Pons (tissue), 1 donor: ENCODE measurements at regions not wholly inside any gene's neighbourhood (a gene's known extent, or its start where the extent isn't known, plus 50 kb on each side); places are given as distances from the start of the nearest gene placed in this dataset.

Source experiments
- DNase-seq: peaks from one replicate; pipeline ENCODE4 v3.0.0-alpha.2; 2016; ENCODE audit warnings: low spot score

- no peak for DNase-seq
Measured at GRCh38 chr20:60579941-60580515, 621.8 kb downstream of the CDH26 start.

GRCh38 chr20:60581606-60582115 lies 623.4 kb downstream of the CDH26 start:
- DNase-seq = no peak

GRCh38 chr20:60583741-60584140 lies 625.5 kb downstream of the CDH26 start:
- peak; percentile 73 for DNase-seq

- DNase-seq = no peak
Measured at GRCh38 chr20:60584221-60584620, 626.0 kb downstream of the CDH26 start.

GRCh38 chr20:60585651-60586050 lies 627.4 kb downstream of the CDH26 start:
- no peak for DNase-seq

- no peak for DNase-seq
Measured at GRCh38 chr20:60586269-60587050, 628.2 kb downstream of the CDH26 start.

- no peak for DNase-seq
Measured at GRCh38 chr20:60587986-60588385, 629.8 kb downstream of the CDH26 start.

GRCh38 chr20:60589623-60590022 lies 631.4 kb downstream of the CDH26 start:
- DNase-seq = no peak

- DNase-seq = no peak
Measured at GRCh38 chr20:60591172-60591799, 633.1 kb downstream of the CDH26 start.

- DNase-seq = no peak
Measured at GRCh38 chr20:60598528-60598927, 640.3 kb downstream of the CDH26 start.

GRCh38 chr20:60599381-60599780 lies 641.2 kb downstream of the CDH26 start:
- DNase-seq = no peak

GRCh38 chr20:60600036-60600435 lies 641.8 kb downstream of the CDH26 start:
- DNase-seq = no peak

GRCh38 chr20:60624066-60624465 lies 628.0 kb upstream of the CDH4 start:
- DNase-seq = no peak

- DNase-seq = no peak
Measured at GRCh38 chr20:60627751-60628565, 624.1 kb upstream of the CDH4 start.

GRCh38 chr20:60628749-60629148 lies 623.3 kb upstream of the CDH4 start:
- no peak for DNase-seq

GRCh38 chr20:60629206-60629605 lies 622.9 kb upstream of the CDH4 start:
- DNase-seq = no peak

GRCh38 chr20:60630609-60631008 lies 621.5 kb upstream of the CDH4 start:
- no peak for DNase-seq

GRCh38 chr20:60631585-60632287 lies 620.3 kb upstream of the CDH4 start:
- no peak for DNase-seq

- no peak for DNase-seq
Measured at GRCh38 chr20:60632391-60633262, 619.4 kb upstream of the CDH4 start.

- DNase-seq = no peak
Measured at GRCh38 chr20:60634491-60635172, 617.4 kb upstream of the CDH4 start.
